Common myeloid progenitor, CD34-positive (primary cell): ENCODE measurements at regions not wholly inside any gene's neighbourhood (a gene's known extent, or its start where the extent isn't known, plus 50 kb on each side); places are given as distances from the start of the nearest gene placed in this dataset.

Experiments used
- CTCF ChIA-PET: fragments of 350-600 bp; sonication (Branson Sonifier 250); formaldehyde crosslinking; loops from one replicate; lab custom pipeline; 2021; ENCODE audit warnings: antibody characterized with exemption; lab: Charles Lee
- POLR2A ChIA-PET: fragments of 350-600 bp; sonication (Branson Sonifier 250); formaldehyde crosslinking; loops from one replicate; lab custom pipeline; 2021; ENCODE audit warnings: antibody characterized with exemption; lab: Charles Lee
- DNase-seq, 3 donors: peaks; one replicate each; pipeline versions ENCODE4 v3.0.0 to v3.0.0-alpha.2; 2013
- H3K27ac ChIP-seq, 2 experiments: 1 replicate in 1 of 2; 2 replicates in 1 of 2; pipeline ENCODE4 v1.7.0; 2013; ENCODE audit warnings: inconsistent platforms in 2 of 2, low read length in 2 of 2, mild to moderate bottlenecking in 2 of 2, low read depth in 1 of 2, moderate library complexity in 1 of 2; ENCODE audit not compliant: severe bottlenecking in 2 of 2, insufficient read depth in 1 of 2, poor library complexity in 1 of 2
- H3K27me3 ChIP-seq, 5 experiments: replicated peaks in 2 of 5; 1 replicate in 3 of 5; 2 replicates in 2 of 5; pipeline versions ENCODE4 v1.6.1 to v1.7.0; 2013; ENCODE audit warnings: low read length in 4 of 5, mild to moderate bottlenecking in 2 of 5, moderate library complexity in 2 of 5, inconsistent platforms in 1 of 5; ENCODE audit not compliant: insufficient read depth in 5 of 5, control insufficient read depth in 4 of 5
- H3K36me3 ChIP-seq, 4 experiments: 1 replicate in 2 of 4; 2 replicates in 2 of 4; pipeline versions ENCODE4 v1.6.1 to v1.7.0; 2013; ENCODE audit warnings: low read length in 3 of 4, control low read depth in 1 of 4, mild to moderate bottlenecking in 1 of 4; ENCODE audit not compliant: control insufficient read depth in 4 of 4, insufficient read depth in 4 of 4
- H3K4me1 ChIP-seq, 4 experiments: 1 replicate in 3 of 4; 2 replicates in 1 of 4; pipeline versions ENCODE4 v1.6.1 to v1.7.1; 2013; ENCODE audit warnings: low read length in 3 of 4, mild to moderate bottlenecking in 3 of 4, control low read depth in 1 of 4, inconsistent platforms in 1 of 4, moderate library complexity in 1 of 4; ENCODE audit not compliant: control insufficient read depth in 4 of 4, insufficient read depth in 4 of 4; ENCODE audit errors: control extremely low read depth in 1 of 4
- H3K4me3 ChIP-seq, 7 experiments: 1 replicate in 4 of 7; 2 replicates in 3 of 7; pipeline versions ENCODE4 v1.5.1 to v1.7.0; 2013; ENCODE audit warnings: mild to moderate bottlenecking in 7 of 7, low read length in 6 of 7, moderate library complexity in 6 of 7, inconsistent platforms in 2 of 7, low read depth in 2 of 7, control low read depth in 1 of 7; ENCODE audit not compliant: insufficient read depth in 4 of 7, control insufficient read depth in 1 of 7; ENCODE audit errors: extremely low read depth in 1 of 7
- H3K9me3 ChIP-seq, 5 experiments: 1 replicate in 4 of 5; 2 replicates in 1 of 5; pipeline versions ENCODE4 v1.6.1 to v1.7.1; 2013; ENCODE audit warnings: low read length in 4 of 5, mild to moderate bottlenecking in 2 of 5, inconsistent platforms in 1 of 5, low read depth in 1 of 5, moderate library complexity in 1 of 5; ENCODE audit not compliant: control insufficient read depth in 4 of 5, insufficient read depth in 2 of 5; ENCODE audit errors: control extremely low read depth in 1 of 5
- WGBS: methylation state at CpG from one replicate; pipeline ENCODE4 v1.1.5; 2013; ENCODE audit not compliant: insufficient coverage; 5-methylcytosine and 5-hydroxymethylcytosine counted together

GRCh38 chr2:48900321-48901014, 144.9 kb upstream of the LHCGR start:
- WGBS: 61% methylated on average over 2 of the region's 2 CpGs
- ChIA-PET CTCF (no interaction called here), POLR2A (no interaction called here)
- peaks cover 0 to 1% (median 0%) of the 10 kb centered on the region in 5 experiments for H3K27me3 ChIP-seq
- H3K4me1 ChIP-seq: no peaks in the 10 kb centered on the region
- H3K27ac ChIP-seq: no peak overlapping the region
- no peaks in the 10 kb centered on the region for H3K36me3 ChIP-seq
- H3K4me3 ChIP-seq: no peak overlapping the region
- H3K9me3 ChIP-seq: no peaks in the 10 kb centered on the region
- peak in 1 of 3 donors; percentile 15 for DNase-seq

GRCh38 chr2:48896870-48897269, 141.3 kb upstream of the LHCGR start:
- H3K27ac ChIP-seq: no peak overlapping the region
- H3K36me3 ChIP-seq: no peaks in the 10 kb centered on the region
- H3K27me3 ChIP-seq: peaks cover 0 to 2% (median 0%) of the 10 kb centered on the region in 5 experiments
- H3K4me3 ChIP-seq: no peak overlapping the region
- POLR2A ChIA-PET: no interaction called here
- CTCF ChIA-PET: no interaction called here
- no peaks in the 10 kb centered on the region for H3K9me3 ChIP-seq
- H3K4me1 ChIP-seq: no peaks in the 10 kb centered on the region
- no peak for DNase-seq

GRCh38 chr2:48890454-48891131, 135.1 kb upstream of the LHCGR start:
- WGBS: no CpG with 5 or more reads among the region's 3 CpGs
- Histone ChIP-seq H3K27ac (no peak overlapping the region), H3K4me1 (no peaks in the 10 kb centered on the region), H3K36me3 (no peaks in the 10 kb centered on the region), H3K27me3 (peaks cover 0 to 5% (median 0%) of the 10 kb centered on the region in 5 experiments), H3K9me3 (no peaks in the 10 kb centered on the region), H3K4me3 (no peak overlapping the region)
- ChIA-PET CTCF (no interaction called here), POLR2A (no interaction called here)
- no peak for DNase-seq

- DNase-seq: no peak
- CTCF ChIA-PET: no interaction called here
- WGBS: 68% methylated on average over 2 of the region's 3 CpGs
- Histone ChIP-seq H3K36me3 (no peaks in the 10 kb centered on the region), H3K4me1 (no peaks in the 10 kb centered on the region), H3K9me3 (no peaks in the 10 kb centered on the region), H3K27me3 (peaks cover 0 to 5% (median 0%) of the 10 kb centered on the region in 5 experiments), H3K27ac (no peak overlapping the region), H3K4me3 (no peak overlapping the region)
- POLR2A ChIA-PET: no interaction called here
These were observed 132.5 kb upstream of the LHCGR start for GRCh38 chr2:48888066-48888465.

GRCh38 chr2:48886919-48887318, 131.4 kb upstream of the LHCGR start:
- CTCF ChIA-PET: no interaction called here

GRCh38 chr2:48885841-48886240, 130.3 kb upstream of the LHCGR start:
- CTCF ChIA-PET: interaction anchor here (0.6 kb wide), 1 partner anchor 1645 kb away, joined by 3 read pairs; no protein-coding TSS in a partner anchor
- WGBS: no CpG with 5 or more reads among the region's 1 CpG
- H3K27ac ChIP-seq: no peak overlapping the region
- POLR2A ChIA-PET: no interaction called here
- no peaks in the 10 kb centered on the region for H3K4me1 ChIP-seq
- H3K9me3 ChIP-seq: no peaks in the 10 kb centered on the region
- H3K27me3 ChIP-seq: peaks cover 0 to 3% (median 0%) of the 10 kb centered on the region in 5 experiments
- DNase-seq: no peak
- no peak overlapping the region for H3K4me3 ChIP-seq
- no peaks in the 10 kb centered on the region for H3K36me3 ChIP-seq

More at GRCh38 chr2:48886919-48887318, 131.4 kb upstream of the LHCGR start:
- H3K36me3 ChIP-seq: no peaks in the 10 kb centered on the region
- POLR2A ChIA-PET: no interaction called here
- no peak overlapping the region for H3K27ac ChIP-seq
- no peaks in the 10 kb centered on the region for H3K4me1 ChIP-seq
- no peak for DNase-seq
- peaks cover 0 to 5% (median 0%) of the 10 kb centered on the region in 5 experiments for H3K27me3 ChIP-seq
- H3K4me3 ChIP-seq: no peak overlapping the region
- 100% methylated on average over 2 of the region's 3 CpGs for WGBS
- no peaks in the 10 kb centered on the region for H3K9me3 ChIP-seq

- POLR2A ChIA-PET: no interaction called here
- Histone ChIP-seq H3K4me1 (no peaks in the 10 kb centered on the region), H3K36me3 (no peaks in the 10 kb centered on the region), H3K27ac (no peak overlapping the region), H3K4me3 (no peak overlapping the region), H3K27me3 (peaks cover 0 to under 1% (median 0%) of the 10 kb centered on the region in 5 experiments), H3K9me3 (no peaks in the 10 kb centered on the region)
- WGBS: 96% methylated on average over 4 of the region's 6 CpGs
- DNase-seq: no peak
- CTCF ChIA-PET: no interaction called here
These were observed 128.1 kb upstream of the LHCGR start for GRCh38 chr2:48883661-48884060.
